ENCODE measurements at regions not wholly inside any gene's neighbourhood (a gene's known extent, or its start where the extent isn't known, plus 50 kb on each side); places are given as distances from the start of the nearest gene placed in this dataset.

GRCh38 chr15:47484997-47485396 is 232.3 kb upstream of the SEMA6D start:
- Histone ChIP-seq H3K36me3 (no peaks in the 10 kb centered on the region), H3K9me3 (replicated peaks) (no peaks in the 10 kb centered on the region), H3K27ac (replicated peaks) (no peak overlapping the region), H3K4me1 (no peaks in the 10 kb centered on the region), H3K27me3 (ENCODE audit: low read depth) (no peaks in the 10 kb centered on the region), H3K4me3 (no peak overlapping the region)
- intact Hi-C loops (cut with micrococcal nuclease): no loop called here
- DNase-seq: no peak
- no peak for TF ChIP-seq CTCF (IDR thresholded peaks at IDR 0.05; ENCODE audit: borderline replicate concordance)

GRCh38 chr15:47485419-47485818 is 231.9 kb upstream of the SEMA6D start:
- Histone ChIP-seq H3K4me3 (no peak overlapping the region), H3K27me3 (ENCODE audit: low read depth) (no peaks in the 10 kb centered on the region), H3K4me1 (no peaks in the 10 kb centered on the region), H3K27ac (replicated peaks) (no peak overlapping the region), H3K9me3 (replicated peaks) (no peaks in the 10 kb centered on the region), H3K36me3 (no peaks in the 10 kb centered on the region)
- DNase-seq: no peak
- TF ChIP-seq CTCF (IDR thresholded peaks at IDR 0.05; ENCODE audit: borderline replicate concordance): no peak
- intact Hi-C loops (cut with micrococcal nuclease): no loop called here

- no peak for DNase-seq
- Histone ChIP-seq H3K4me1 (no peaks in the 10 kb centered on the region), H3K27ac (replicated peaks) (no peak overlapping the region), H3K9me3 (replicated peaks) (no peaks in the 10 kb centered on the region), H3K4me3 (no peak overlapping the region), H3K36me3 (no peaks in the 10 kb centered on the region), H3K27me3 (ENCODE audit: low read depth) (no peaks in the 10 kb centered on the region)
- intact Hi-C loops (cut with micrococcal nuclease): no loop called here
- no peak for TF ChIP-seq CTCF (IDR thresholded peaks at IDR 0.05; ENCODE audit: borderline replicate concordance)
Observed at GRCh38 chr15:47486040-47486439, 231.3 kb upstream of the SEMA6D start.

- intact Hi-C loops (cut with micrococcal nuclease): no loop called here
- Histone ChIP-seq H3K36me3 (no peaks in the 10 kb centered on the region), H3K9me3 (replicated peaks) (no peaks in the 10 kb centered on the region), H3K4me3 (no peak overlapping the region), H3K27me3 (ENCODE audit: low read depth) (no peaks in the 10 kb centered on the region), H3K27ac (replicated peaks) (no peak overlapping the region), H3K4me1 (no peaks in the 10 kb centered on the region)
- no peak for DNase-seq
- no peak for TF ChIP-seq CTCF (IDR thresholded peaks at IDR 0.05; ENCODE audit: borderline replicate concordance)
Observed at GRCh38 chr15:47492195-47492594, 225.1 kb upstream of the SEMA6D start.

GRCh38 chr15:47493357-47494247 is 223.7 kb upstream of the SEMA6D start:
- Histone ChIP-seq H3K4me1 (no peaks in the 10 kb centered on the region), H3K27ac (replicated peaks) (no peak overlapping the region), H3K27me3 (ENCODE audit: low read depth) (no peaks in the 10 kb centered on the region), H3K4me3 (no peak overlapping the region), H3K36me3 (no peaks in the 10 kb centered on the region), H3K9me3 (replicated peaks) (no peaks in the 10 kb centered on the region)
- intact Hi-C loops (cut with micrococcal nuclease): no loop called here
- DNase-seq: no peak
- no peak for TF ChIP-seq CTCF (IDR thresholded peaks at IDR 0.05; ENCODE audit: borderline replicate concordance)
